Stimulated activated CD4-positive, alpha-beta T cell treated with anti-CD3 and anti-CD28 coated beads, Interleukin-15, amount 100 ng/mL, for 1 hour (primary cell): ENCODE measurements at regions not wholly inside any gene's neighbourhood (a gene's known extent, or its start where the extent isn't known, plus 50 kb on each side); places are given as distances from the start of the nearest gene placed in this dataset.

Source experiments
- DNase-seq, 2 donors: peaks; one replicate each; pipeline ENCODE4 v3.0.0-alpha.2; 2020; ENCODE audit warnings: low read depth in 1 of 2, low spot score in 1 of 2

DNA sequence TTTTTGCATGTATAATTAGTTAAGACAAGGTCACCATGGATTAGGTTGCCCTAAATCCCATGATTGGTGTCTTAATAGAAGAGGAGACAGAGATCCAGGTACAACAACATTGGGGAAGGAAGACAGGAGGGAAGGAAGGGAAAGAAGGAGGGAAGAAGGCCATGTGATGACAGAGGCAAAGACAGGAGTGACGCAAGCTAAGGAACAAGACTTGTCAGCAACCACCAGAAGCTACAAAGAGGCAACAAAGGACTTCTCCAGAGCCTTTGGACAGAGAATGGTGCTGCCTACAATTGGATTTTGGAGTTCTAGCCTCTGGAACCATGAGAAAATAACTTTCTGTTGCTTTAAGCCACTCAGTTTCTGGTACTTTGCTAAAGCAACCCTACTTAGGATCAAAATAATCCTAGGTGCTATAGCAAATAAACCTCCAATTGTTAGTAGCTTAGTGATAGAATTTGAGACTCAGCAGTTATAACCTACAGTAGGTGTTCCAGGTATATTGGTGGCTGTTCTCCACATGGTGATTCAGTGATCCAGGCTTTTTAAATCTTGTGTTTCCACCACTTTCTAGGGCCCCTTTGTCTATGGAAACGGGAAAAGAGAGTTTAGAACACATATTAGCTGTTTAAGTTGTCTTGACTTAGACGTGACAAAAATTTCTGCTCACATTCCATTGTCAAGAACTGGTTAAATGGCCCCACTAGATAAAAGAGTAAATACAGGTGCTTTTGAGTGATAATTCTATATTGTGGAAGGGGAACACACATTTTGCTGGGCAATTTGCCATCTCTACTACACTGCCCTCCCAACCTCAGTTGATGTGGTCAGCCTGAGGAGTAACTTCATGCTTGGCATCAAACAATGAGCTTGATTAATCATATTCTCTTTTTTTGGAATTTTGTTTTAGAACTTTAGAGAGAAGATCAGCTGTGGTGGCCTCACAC lies 70.5 kb upstream of the SP4 start:
- DNase-seq: no peak

DNA sequence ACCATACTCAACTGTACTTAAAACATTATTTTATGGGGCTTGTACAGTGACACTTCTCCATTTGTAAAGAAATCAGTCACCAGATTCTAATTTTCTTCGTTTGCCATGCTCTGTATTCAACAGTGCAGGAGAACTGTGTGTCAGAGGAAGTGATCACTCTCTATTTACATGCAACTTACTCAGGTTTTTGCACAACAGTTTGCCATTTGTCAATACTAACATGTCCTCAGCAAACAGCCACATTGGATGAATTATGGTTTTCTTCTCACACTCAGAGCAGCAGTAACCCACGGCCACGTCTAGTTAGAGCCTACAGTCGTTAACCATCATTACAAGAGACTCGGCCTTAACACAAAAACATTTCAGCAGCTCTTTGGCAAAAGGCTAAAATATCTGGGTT lies 69.2 kb upstream of the SP4 start:
- no peak for DNase-seq

DNA sequence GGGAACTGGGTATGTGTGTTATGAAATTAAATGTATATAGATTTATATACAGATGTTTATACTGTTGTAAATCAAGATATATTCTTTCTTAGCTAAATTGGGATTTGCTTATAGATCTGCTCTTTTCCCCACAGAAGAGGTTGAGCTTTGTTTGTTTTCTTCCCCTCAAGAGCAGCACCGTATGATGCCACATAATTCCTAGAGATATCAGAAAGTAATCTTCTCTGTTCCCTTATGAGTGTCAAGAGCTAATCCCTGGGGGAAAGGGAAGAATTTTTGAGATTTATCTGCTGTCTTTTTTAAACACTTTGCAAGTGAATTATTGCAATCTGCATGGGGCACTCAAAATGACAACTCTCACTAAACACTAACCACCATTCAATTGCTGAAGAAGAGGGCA lies 68.7 kb upstream of the SP4 start:
- no peak for DNase-seq

DNA sequence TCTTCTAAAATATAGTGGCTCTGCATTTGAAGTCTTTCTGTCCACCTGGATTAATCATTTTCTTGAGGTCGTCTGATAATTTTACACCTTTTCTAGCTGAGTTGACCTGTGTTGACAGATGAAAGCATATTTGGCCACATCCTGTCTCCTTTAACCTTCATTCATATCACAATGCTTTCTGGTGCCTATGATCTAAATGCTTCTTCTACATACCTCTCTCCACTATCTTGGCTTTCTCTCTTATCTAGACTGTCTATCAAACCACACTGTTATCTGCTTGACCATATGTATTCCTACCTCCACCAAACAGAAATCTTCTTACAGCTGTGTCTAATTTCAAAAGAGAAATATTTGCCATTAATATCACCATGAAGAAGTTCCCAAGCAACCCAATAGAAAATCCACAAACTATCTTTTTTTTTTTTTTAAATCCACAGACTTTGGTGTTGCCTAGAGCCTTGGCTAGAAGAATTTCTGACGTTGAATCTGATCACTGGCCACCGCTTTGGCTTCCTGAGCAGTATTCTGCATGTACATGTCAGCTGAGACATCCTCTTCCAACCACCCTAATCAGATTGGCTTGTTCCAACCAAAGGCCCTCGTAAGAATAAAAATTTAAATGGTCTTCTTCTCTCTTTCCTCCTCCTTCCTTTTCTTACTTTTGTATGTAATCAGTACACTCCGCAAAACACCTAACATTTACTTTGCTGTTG lies 66.3 kb upstream of the SP4 start:
- DNase-seq: no peak

DNA sequence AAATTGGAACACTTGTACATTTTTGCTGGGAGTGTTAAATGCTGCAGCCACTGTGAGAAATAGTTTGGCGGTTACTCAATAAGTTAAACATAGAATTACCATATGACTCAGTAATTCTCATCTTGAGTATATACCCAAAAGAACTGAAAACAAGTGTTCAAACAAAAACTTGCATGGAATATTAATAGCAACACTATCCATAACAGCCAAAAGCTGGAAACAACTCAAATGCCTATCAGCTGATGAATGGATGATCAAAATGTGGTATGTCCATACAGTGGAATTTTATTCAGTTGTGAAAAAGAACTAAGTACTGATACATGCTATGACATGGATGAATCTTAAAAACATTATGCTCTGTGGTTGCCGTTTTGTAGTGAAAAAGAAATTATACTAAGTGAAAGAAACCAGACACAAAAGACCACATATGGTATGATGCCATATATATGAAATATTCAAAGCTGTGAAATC lies 63.0 kb upstream of the SP4 start:
- DNase-seq: no peak

DNA sequence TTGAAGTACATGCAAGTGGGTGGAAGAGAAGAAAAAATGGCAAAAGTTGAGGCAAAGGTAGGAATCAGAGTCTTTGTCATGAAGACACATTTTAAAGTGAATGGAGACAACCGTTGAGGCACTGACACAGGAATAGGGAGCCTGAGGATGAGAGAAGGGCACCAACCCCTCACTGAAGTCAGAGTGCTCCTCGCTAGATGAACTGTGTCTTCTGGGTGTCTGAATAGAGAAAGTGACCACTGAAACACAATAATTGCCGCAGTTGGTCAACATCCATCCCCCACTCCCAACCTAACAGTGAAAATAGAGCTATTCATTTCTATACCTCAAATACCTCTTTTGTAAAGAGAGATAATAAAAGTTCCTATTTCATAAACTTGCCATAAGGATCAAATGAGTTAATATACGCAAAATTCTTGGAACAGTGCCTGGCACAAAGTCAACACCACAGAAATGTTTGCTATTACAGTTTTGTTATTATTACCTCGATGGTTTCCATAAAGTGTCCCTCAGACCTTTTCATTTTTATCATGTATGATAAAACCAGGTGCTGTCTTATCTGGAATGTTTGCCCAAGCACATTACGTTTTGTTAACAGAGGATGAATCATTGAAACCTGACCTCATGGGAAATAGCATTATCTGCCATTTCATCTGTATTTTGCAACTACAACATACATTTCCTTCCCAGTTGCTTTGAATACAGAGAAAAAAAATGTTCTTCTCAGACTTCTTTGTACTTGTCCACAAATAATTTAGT lies 61.8 kb upstream of the SP4 start:
- no peak for DNase-seq

DNA sequence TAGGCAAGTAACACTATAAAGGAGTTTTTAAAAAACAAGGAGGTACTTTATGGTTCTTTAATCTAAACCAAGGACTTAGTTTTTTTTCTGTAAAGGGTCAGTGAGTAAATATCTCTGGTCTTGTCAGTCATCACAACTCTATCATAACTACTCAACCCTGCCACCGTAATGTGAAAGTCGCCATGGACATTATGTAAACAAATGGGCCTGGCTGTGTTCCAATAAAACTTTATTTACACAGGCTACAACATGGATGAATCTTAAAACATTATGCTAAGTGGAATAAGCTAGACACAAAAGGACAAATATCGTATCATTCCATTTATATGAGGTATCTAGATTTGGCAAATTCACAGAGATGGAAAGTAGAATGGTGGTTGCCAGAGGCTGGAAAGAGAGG lies 60.8 kb upstream of the SP4 start:
- no peak for DNase-seq

DNA sequence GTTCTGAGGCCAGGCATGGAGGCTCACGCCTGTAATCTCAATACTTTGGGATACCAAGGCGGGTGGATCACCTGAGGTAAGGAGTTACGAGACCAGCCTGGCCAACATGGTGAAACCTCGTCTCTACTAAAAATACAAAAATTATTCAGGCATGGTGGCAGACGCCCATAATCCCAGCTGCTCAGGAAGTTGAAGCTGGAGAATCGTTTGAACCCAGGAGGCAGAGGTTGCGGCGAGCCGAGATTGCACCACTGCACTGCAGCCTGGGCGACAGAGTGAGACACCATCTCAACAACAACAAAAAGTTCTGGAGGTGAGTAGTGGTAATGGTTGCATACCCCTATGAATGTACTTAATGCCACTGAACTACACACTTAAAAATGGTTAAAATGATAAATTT lies 60.3 kb upstream of the SP4 start:
- DNase-seq: no peak

DNA sequence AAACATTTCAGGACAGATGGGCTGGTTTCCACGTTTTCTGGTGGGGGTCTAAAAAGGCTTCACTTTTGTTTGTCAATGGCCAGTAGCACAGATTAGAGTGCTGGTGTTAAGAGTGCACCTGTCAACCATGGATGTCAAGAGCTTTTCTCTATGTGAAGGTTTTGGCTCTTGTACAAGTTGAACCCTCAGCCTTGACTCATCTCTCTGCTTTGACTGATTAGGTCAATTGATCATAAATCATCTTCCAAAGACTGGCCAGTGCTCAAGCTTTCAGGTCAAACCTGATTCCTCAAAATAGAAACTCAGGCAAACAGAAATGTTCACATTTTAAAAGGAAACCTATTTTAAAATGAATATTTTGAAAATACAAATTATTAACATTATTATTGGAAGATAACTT lies 59.6 kb upstream of the SP4 start:
- no peak for DNase-seq

DNA sequence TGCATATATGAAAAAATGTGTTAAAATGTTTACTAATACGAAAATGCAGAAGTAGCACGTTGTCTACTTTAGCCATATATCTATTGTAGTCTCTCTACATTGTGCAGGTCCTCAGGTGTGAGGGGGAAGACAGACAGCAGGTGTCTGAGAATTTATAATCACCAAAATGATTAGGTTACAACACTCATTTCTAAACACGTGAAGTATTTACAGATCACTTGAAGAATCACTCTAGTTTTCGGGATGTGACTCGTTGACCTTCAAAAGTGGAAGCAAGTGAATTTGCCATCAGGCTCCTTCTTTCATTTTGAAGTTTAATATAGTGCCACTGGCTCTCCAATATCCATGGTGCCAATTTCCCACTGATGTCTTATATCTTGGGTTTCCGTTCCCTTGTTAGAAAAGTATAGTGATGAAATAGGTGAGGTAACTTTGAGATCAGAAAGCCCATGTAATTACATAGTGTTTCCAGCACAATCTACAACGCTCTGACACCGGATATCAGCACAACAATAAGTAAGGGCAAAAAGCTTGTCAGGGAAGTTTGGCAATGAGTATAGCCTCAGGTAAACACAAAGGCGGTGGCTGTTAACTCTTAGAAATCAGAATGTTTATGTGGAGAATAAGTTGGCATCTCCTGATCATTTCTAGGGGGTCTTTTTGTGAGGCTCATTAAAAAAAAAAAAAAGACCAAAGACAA lies 57.5 kb upstream of the SP4 start:
- DNase-seq: no peak

DNA sequence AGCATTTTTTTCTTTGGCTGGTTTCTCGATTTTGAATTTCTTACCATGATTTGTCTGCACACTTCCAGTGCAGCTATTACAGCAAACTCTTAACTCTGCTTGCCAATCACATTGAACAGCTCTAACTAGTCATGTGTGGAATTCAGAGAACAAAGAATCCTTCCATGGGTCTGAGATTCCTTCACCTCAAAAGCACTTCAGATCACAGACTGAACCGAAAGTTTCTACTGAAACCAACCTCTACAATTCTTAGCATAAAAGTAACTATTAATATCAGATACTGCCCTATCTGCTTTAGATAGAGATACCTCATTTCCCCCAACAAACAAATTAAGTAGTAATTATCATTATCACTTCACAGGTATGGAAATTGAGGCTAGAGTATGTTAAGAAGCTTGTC lies 56.5 kb upstream of the SP4 start:
- no peak for DNase-seq

DNA sequence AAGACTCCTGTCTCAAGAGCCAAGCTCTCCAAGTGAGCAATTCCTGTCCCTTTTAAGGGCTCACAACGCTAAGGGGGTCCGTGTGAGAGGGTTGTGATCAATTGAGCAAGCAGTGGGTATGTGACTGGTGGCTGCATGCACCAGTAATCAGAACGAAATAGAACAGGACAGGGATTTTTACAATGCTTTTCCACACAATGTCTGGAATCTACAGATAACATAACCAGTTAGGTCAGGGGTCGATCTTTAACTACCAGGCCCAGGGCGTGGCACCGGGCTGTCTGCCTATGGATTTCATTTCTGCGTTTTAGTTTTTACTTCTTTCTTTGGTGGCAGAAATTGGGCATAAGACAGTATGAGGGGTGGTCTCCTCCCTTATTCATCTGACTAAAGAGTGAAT lies 54.9 kb upstream of the SP4 start:
- DNase-seq: no peak

DNA sequence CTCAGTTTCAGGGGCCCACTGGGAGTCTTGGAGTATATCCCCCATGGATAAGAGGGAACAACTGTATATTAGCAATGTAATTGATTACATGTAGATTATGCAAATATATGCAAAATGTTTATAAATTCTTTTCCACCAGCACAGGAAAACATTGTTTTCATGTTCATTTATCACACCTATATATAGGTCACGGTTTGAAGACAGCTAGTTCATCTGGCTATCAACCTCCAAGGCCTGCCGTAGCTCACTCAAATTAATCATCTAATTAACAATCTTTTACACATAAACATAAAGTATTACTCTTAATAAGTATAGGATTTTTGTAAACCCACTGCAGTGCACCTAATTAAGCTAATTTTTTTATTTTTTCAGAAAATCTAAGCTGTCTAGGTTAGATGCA lies 53.7 kb upstream of the SP4 start:
- DNase-seq: no peak

DNA sequence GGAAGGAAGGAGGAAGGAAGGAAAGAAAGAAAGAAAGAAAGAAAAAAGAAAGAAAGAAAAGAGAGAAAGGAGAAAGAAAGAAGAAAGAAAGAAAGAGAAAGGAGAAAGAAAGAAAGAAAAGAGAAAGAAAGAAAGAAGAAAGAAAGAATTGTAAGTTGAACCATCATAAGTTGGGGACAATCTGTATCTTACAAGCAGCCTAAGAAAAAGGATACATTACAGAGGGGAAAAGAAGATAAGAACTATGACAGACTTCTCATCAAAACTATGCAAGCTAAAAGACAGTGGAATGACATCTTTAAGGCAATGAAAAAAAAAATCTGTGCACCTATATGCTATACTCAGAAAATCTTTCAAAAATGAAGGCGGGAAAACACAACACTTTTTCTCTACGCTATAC lies 50.3 kb upstream of the SP4 start:
- DNase-seq: no peak
